A549 (cell line): ENCODE measurements at regions not wholly inside any gene's neighbourhood (a gene's known extent, or its start where the extent isn't known, plus 50 kb on each side); places are given as distances from the start of the nearest gene placed in this dataset.

Experiments
- MYC ChIP-seq: IDR thresholded peaks from 2 replicates; pipeline ENCODE4 v1.6.1; 2012; ENCODE audit warnings: mild to moderate bottlenecking, inconsistent platforms, low read length, improper control_type of control experiment, borderline replicate concordance
- POLR2A ChIP-seq: IDR thresholded peaks from 2 replicates; pipeline ENCODE4 v1.6.1; 2012; ENCODE audit warnings: mild to moderate bottlenecking, low read length
- TF ChIP-seq, protein P1 (sequence below): fragments of >200 bp; sonication (Bioruptor Twin); formaldehyde crosslinking; IDR thresholded peaks from 3 replicates; pipeline ENCODE4 v1.5.1; 2016

DNA sequence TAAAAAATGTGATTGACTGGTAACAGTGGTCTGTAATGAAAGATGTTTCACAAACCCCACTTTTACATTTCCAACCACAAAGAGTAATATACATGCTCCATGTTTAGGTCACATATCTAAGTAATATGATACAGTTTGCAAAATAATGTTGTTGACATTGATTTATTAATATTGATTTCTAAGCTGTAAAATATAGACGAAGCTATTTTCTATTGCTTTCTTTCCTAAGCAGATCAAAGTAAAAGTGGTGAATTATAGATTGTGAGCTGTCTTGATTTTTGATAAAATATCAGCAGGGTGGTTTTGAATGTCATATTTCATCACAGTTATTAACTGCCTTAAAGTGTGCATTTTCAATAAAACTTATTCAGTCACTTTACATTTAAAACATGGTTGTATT lies 2292.8 kb downstream of the PCDH9 start:
- TF ChIP-seq, protein P1, sequence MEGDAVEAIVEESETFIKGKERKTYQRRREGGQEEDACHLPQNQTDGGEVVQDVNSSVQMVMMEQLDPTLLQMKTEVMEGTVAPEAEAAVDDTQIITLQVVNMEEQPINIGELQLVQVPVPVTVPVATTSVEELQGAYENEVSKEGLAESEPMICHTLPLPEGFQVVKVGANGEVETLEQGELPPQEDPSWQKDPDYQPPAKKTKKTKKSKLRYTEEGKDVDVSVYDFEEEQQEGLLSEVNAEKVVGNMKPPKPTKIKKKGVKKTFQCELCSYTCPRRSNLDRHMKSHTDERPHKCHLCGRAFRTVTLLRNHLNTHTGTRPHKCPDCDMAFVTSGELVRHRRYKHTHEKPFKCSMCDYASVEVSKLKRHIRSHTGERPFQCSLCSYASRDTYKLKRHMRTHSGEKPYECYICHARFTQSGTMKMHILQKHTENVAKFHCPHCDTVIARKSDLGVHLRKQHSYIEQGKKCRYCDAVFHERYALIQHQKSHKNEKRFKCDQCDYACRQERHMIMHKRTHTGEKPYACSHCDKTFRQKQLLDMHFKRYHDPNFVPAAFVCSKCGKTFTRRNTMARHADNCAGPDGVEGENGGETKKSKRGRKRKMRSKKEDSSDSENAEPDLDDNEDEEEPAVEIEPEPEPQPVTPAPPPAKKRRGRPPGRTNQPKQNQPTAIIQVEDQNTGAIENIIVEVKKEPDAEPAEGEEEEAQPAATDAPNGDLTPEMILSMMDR = no peak
- TF ChIP-seq POLR2A (no peak), MYC (no peak)
